ENCODE measurements at regions not wholly inside any gene's neighbourhood (a gene's known extent, or its start where the extent isn't known, plus 50 kb on each side); places are given as distances from the start of the nearest gene placed in this dataset.

DNA sequence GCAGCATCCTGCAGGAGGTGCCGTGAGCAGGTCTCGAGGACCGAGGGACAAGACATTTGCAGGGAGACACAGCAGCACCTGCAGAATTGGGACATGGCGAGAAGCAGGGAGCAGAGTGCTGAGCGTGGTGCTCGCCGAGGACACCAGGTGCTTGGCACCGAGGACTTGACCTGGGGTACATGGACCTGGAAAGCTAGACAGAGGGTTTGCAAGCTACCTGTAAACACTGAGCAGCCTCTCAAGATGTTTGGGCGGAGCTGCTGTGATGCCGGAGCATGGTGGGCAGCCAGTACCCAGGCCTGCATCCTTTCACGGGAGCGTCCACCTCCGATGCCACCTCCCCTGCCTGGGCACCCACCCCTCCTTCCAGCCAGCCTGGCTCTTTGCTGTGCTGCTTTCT lies 773.2 kb downstream of the TBC1D22A start:
- TF ChIP-seq, protein P1, sequence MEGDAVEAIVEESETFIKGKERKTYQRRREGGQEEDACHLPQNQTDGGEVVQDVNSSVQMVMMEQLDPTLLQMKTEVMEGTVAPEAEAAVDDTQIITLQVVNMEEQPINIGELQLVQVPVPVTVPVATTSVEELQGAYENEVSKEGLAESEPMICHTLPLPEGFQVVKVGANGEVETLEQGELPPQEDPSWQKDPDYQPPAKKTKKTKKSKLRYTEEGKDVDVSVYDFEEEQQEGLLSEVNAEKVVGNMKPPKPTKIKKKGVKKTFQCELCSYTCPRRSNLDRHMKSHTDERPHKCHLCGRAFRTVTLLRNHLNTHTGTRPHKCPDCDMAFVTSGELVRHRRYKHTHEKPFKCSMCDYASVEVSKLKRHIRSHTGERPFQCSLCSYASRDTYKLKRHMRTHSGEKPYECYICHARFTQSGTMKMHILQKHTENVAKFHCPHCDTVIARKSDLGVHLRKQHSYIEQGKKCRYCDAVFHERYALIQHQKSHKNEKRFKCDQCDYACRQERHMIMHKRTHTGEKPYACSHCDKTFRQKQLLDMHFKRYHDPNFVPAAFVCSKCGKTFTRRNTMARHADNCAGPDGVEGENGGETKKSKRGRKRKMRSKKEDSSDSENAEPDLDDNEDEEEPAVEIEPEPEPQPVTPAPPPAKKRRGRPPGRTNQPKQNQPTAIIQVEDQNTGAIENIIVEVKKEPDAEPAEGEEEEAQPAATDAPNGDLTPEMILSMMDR (conservative IDR thresholded peaks at IDR 0.05; ENCODE audit: low read depth in 2 of 2) = no peak
- TF ChIP-seq POLR2AphosphoS5 (IDR thresholded peaks at IDR 0.05; ENCODE audit: low read depth) = no peak

All from GM23338 (cell line).